ENCODE measurements at regions not wholly inside any gene's neighbourhood (a gene's known extent, or its start where the extent isn't known, plus 50 kb on each side); places are given as distances from the start of the nearest gene placed in this dataset.

DNA sequence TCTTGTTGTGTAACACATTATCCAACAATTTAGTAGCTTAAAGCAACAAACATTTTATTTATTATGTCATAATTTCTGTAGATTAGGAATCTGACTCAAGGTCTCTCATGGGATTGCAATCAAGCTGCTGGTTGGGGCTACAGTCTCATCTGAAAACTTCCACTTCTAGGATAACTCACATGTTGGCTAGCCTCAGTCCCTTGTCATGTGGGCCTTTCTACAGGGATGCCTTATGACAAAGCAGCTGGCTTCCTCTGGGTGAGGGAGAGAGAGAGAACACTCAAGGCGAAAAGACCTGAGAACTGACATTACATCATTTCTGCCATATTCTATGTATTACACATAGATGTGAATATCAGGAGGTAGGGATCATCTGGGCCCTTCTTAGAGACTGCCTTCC, 317.9 kb upstream of the VRK2 start:
- Histone ChIP-seq H3K4me3 (replicated peaks in 1 of 3; ENCODE audit: insufficient read depth in 1 of 3, low read depth in 2 of 3, low read length in 3 of 3) (no peak overlapping the region), H2AFZ (ENCODE audit: low read length) (no peak overlapping the region), H3K9me3 (ENCODE audit: low read length) (no peaks in the 10 kb centered on the region), H4K20me1 (ENCODE audit: insufficient read depth, low read length) (no peaks in the 10 kb centered on the region), H3K4me2 (ENCODE audit: low read depth, low read length) (no peak overlapping the region), H3K27me3 (ENCODE audit: control insufficient read depth in 1 of 2, insufficient read depth in 2 of 2, low read length in 2 of 2) (no peaks in the 10 kb centered on the region), H3K79me2 (ENCODE audit: insufficient read depth, low read length) (no peaks in the 10 kb centered on the region), H3K36me3 (replicated peaks in 1 of 2; ENCODE audit: control insufficient read depth in 1 of 2, insufficient read depth in 2 of 2, low read length in 2 of 2) (no peaks in the 10 kb centered on the region), H3K9ac (ENCODE audit: insufficient read depth, low read depth, low read length) (no peak overlapping the region), H3K27ac (ENCODE audit: extremely low read length, insufficient read depth, low read length) (no peak overlapping the region), H3K4me1 (ENCODE audit: insufficient read depth, low read length) (no peaks in the 10 kb centered on the region)
- TF ChIP-seq HMGA1 (CRISPR knock-in tag; conservative IDR thresholded peaks at IDR 0.05) (no peak), IKZF4 (CRISPR knock-in tag; IDR thresholded peaks at IDR 0.05; ENCODE audit: borderline replicate concordance, low read depth, not compliant biosample characterization) (no peak), ZNF234 (CRISPR knock-in tag; conservative IDR thresholded peaks at IDR 0.05) (no peak), ARNTL (CRISPR knock-in tag; IDR thresholded peaks at IDR 0.05) (no peak), ZC3H4 (CRISPR knock-in tag; IDR thresholded peaks at IDR 0.05; ENCODE audit: borderline replicate concordance) (no peak), TRIM24 (CRISPR knock-in tag; IDR thresholded peaks at IDR 0.05) (no peak), MED8 (CRISPR knock-in tag; IDR thresholded peaks at IDR 0.05; ENCODE audit: insufficient replicate concordance) (no peak), PPARG (CRISPR knock-in tag; conservative IDR thresholded peaks at IDR 0.05) (no peak), SMYD3 (CRISPR knock-in tag; IDR thresholded peaks at IDR 0.05) (no peak), MXD4 (CRISPR knock-in tag; IDR thresholded peaks at IDR 0.05) (no peak), HOXA9 (CRISPR knock-in tag; IDR thresholded peaks at IDR 0.05; ENCODE audit: borderline replicate concordance) (no peak), SNRNP70 (IDR thresholded peaks at IDR 0.05; ENCODE audit: low read depth, low read length) (no peak), ZNF282 (IDR thresholded peaks at IDR 0.05; ENCODE audit: partially characterized antibody) (no peak)
- TF ChIP-seq, protein P1, sequence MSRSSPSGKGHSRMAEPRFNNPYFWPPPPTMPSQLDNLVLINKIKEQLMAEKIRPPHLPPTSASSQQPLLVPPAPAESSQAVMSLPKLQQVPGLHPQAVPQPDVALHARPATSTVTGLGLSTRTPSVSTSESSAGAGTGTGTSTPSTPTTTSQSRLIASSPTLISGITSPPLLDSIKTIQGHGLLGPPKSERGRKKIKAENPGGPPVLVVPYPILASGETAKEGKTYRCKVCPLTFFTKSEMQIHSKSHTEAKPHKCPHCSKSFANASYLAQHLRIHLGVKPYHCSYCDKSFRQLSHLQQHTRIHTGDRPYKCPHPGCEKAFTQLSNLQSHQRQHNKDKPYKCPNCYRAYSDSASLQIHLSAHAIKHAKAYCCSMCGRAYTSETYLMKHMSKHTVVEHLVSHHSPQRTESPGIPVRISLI (CRISPR knock-in tag; IDR thresholded peaks at IDR 0.05; ENCODE audit: borderline replicate concordance): no peak
- TF ChIP-seq, protein P2, sequence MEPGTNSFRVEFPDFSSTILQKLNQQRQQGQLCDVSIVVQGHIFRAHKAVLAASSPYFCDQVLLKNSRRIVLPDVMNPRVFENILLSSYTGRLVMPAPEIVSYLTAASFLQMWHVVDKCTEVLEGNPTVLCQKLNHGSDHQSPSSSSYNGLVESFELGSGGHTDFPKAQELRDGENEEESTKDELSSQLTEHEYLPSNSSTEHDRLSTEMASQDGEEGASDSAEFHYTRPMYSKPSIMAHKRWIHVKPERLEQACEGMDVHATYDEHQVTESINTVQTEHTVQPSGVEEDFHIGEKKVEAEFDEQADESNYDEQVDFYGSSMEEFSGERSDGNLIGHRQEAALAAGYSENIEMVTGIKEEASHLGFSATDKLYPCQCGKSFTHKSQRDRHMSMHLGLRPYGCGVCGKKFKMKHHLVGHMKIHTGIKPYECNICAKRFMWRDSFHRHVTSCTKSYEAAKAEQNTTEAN (CRISPR knock-in tag; conservative IDR thresholded peaks at IDR 0.05): no peak
- TF ChIP-seq, protein P3, sequence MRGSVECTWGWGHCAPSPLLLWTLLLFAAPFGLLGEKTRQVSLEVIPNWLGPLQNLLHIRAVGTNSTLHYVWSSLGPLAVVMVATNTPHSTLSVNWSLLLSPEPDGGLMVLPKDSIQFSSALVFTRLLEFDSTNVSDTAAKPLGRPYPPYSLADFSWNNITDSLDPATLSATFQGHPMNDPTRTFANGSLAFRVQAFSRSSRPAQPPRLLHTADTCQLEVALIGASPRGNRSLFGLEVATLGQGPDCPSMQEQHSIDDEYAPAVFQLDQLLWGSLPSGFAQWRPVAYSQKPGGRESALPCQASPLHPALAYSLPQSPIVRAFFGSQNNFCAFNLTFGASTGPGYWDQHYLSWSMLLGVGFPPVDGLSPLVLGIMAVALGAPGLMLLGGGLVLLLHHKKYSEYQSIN (CRISPR knock-in tag; IDR thresholded peaks at IDR 0.05; ENCODE audit: borderline replicate concordance): no peak
- TF ChIP-seq, protein P4, sequence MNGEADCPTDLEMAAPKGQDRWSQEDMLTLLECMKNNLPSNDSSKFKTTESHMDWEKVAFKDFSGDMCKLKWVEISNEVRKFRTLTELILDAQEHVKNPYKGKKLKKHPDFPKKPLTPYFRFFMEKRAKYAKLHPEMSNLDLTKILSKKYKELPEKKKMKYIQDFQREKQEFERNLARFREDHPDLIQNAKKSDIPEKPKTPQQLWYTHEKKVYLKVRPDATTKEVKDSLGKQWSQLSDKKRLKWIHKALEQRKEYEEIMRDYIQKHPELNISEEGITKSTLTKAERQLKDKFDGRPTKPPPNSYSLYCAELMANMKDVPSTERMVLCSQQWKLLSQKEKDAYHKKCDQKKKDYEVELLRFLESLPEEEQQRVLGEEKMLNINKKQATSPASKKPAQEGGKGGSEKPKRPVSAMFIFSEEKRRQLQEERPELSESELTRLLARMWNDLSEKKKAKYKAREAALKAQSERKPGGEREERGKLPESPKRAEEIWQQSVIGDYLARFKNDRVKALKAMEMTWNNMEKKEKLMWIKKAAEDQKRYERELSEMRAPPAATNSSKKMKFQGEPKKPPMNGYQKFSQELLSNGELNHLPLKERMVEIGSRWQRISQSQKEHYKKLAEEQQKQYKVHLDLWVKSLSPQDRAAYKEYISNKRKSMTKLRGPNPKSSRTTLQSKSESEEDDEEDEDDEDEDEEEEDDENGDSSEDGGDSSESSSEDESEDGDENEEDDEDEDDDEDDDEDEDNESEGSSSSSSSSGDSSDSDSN (CRISPR knock-in tag; IDR thresholded peaks at IDR 0.05): no peak
- ATAC-seq (no peak), DNase-seq (ENCODE audit: low spot score) (no peak), FAIRE-seq (no peak)
- no TSS peak for BruUV-seq (replicated peaks)
- ChIA-PET POLR2A (no interaction called here), CTCF (ENCODE audit: low intra/inter-chr PET ratio, low total read pairs) (no interaction called here)
- in situ Hi-C loops (cut with HindIII; ENCODE audit: extremely low pct_ligation_motif_present, low pct_unique_long_range_greater_than_20kb) (no loop called here), intact Hi-C loops (cut with micrococcal nuclease; ENCODE audit: unreplicated experiment) (no loop called here)
- WGBS (ENCODE audit: low lambda C conversion rate): 74% methylated on average over 1 of the region's 1 CpG
